ENCODE measurements at regions not wholly inside any gene's neighbourhood (a gene's known extent, or its start where the extent isn't known, plus 50 kb on each side); places are given as distances from the start of the nearest gene placed in this dataset.
"Not testable (repeated sequence)": the region's sequence is repeated elsewhere in the genome, so short reads cannot be mapped to it uniquely, and the experiment has no call there.

DNA sequence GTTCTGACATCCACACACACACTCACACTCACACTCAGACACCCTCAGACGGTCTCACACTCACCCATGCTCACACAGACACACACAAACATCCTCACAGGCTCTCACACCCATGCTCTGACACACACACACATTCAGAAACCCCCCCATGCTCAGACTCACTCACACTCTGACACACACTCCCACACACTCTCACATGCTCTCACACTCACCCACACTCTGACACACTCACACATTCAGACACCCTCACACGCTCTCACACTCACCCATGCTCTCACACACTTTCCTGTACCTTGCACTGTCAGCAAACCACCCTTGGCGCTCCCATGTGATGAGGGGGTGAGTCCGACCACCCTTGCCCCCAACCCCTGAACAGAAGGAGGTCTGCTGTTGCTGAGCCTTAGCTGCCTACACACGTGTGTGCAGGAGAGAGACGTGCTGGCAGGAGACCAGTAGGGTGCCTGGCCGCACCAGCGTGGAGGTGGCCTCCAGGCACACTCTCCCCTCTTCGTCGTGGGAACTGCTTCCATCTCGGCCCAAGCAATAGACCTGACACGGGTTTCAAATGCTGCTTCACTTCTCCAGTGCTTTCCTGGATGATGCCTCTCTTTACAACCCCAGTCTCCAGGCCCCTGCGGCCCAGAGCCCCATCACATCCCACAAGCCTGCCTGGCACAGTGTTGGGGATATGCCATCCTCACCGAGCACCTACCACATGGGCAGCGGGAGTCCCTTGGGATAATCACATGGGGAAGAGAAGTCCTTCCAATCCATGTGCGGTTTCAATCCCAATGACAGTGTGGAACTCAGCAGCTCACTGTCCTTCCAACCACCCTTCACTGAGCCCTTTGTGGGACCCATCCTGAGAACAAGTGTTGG is 267.8 kb upstream of the FOXF1 start:
- no peak for FAIRE-seq

DNA sequence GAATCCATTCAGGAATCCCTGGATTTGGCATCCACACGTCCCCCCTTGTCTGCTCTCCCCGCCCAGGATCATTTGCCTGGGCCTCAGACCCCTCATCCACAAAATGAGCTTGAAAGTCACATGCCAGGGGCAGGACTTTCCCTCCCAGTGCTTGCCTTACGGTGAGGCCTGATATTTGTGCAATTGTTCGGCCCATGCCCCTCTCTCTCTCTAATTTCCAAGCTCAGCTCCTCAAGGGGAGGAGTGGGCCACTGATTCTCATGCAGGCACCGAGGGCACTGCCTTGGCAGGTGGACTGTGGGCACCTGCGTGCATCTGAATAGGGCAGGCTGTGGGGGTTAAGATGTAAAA is 267.2 kb upstream of the FOXF1 start:
- no peak for FAIRE-seq

DNA sequence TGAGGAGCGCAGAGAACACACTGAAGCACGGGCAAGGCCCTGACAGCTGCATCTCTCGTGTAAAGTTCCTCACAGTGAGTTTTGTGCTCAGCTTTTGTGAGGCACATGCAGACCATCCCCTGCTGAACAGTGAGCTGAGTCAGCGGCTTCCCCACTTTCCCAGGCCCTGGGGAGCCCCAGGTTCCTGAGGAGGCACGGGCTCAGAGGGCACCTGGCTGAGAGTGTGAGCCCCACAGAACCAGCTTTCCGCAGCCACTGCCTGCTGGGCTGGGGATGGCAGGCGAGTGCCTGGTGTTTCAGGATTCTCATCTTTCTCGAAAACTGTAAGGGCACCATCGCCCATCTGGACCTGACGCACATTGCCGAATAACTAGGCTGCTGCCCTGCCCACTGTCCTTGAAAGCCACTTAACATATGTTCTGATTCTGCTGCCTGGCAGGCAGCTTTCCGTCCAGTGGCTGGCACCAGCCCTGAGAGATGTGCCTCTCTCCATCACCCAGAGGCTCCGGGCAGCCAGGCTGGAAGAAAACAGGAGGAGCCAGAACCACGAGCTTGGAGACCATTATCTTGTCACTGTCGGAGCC is 266.7 kb upstream of the FOXF1 start:
- no peak for FAIRE-seq

DNA sequence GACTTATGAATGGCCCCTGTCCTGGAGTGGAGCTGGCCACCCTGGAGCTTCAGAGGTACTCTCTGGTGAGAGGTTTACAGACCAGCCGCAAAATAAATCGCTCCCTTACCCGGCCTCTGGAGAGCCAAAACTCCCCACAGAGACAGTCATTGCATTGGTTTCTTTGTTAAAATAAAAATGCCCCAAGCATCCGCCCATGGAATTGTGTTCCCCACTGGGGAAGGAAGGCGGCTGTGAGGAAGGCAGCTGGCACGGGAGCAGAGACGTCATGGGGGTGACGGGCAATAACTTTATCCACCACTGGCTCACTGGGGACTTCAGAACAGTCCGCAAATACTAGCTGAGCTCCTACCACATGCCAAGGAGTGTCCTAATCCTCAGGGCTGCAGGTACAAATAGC is 266.2 kb upstream of the FOXF1 start:
- no peak for FAIRE-seq

DNA sequence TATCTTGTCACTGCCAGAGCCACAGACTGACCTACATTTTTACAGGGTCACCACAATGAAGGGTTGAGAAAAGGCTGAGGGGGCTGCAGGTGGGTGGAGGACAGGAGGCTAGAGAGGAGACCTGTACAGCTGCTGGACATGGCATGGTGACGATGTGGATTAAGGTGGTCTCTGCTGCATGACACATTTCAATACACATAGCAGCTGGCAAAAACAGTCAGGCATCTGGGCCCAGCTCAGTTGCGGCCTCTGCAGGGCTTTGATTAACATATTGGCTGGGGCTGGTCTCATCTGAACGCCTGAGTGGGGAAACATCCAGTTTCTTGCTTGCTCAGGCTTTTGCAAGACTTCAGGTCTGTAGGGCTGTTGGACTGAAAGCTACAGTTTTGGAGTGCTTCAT is 265.4 kb upstream of the FOXF1 start:
- FAIRE-seq, result no peak

DNA sequence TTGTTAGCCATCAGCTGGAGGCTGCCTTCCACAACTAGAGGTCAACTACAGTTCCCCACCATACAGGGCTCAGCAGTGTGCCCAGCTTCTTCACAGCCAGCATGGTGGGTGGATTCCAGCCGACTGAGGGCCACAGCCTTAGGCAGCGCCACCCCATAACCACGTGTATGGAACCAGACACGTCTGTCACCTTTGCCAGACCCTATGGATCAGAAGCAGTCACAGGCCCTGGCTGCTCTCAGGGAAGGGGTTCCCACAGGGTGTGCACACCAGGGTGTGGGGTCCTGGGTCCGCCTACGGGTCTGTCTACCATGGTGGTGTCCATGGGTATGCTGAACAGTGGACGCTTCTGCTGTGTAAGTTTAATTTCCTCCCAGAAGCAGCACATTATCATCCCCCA is 265.0 kb upstream of the FOXF1 start:
- no peak for FAIRE-seq

DNA sequence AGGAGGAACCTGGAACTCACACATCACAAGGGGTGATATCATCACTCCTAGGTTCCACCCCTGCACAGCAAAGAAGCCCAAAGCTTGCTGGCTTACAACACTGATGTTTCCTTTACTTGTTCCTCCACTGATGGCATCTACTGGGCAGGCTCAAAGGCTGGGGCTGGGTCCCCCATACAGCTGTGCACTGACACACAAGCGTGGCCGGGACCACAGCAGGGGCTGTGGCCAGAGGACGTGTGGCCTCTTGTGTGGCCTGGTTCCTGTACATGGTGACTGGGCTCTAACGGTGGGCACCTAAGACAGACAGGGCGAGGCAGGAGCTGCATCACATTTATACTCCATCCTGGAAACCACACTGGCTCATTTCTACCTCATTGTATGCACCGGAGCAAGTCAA is 264.4 kb upstream of the FOXF1 start:
- FAIRE-seq, result no peak

DNA sequence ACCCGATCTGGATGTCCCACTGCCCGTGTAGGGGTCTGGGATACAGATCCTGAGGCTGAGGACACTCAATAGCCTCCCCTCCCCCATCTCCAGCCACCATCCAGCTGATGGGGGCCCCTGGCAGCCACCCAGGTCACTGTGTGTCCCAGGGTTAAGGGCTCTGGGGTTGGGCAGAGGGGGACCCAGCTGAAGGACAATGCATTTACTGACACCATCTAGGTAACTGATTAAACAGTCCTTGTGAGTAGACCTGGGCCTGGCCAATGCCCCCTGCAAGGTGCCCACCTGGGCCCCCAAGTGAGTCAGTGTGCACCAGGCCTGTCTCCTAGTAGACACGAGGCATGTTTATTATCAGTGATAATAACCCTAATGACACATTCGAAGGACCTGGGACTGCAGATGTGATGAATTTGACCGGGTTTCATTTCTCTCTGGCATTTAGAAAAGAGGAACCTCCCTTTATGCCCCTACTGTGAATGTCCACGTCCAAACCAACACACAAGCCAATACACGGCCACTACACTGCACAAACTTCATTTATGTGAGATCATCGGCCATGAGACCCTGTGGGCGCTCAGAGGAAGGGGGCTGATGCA is 261.9 kb upstream of the FOXF1 start:
- FAIRE-seq, result no peak

DNA sequence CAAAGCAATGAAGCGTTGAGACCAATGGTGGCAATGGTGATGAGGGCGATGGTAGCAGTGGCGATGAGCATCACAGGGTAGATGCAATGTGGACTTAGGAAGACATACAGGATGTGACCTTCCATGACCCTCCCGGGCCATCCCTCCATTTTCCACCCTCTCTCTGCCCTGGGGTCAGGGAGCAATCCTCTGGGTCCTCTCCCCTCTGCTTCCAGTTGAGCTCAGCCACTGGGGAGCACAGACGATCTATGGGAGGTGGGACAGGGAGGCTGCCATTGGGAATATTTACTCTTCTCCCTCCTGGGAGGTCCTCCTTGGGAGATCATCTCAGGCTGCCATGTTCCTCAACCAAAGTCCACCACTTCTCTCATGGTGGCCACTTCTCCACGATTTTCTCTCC is 260.7 kb upstream of the FOXF1 start:
- FAIRE-seq, result no peak

DNA sequence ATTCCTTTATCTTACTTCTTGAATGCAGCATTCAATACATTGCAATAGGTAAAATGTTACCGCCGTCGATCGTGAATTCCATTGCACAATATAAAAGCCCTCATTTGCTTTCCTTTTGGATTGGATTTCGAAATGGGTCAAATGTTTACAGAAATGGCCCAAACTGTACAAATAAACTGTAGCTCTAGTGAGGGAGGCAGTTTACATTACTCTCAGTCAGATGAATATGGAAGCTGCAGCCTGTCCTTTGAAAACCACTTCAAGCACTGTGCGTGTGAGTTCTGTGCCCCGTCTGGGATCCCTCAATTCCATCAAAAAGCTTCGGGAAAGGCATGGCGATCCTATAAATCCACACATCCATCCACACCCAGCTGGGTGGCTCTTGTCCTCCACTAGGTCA is 258.6 kb upstream of the FOXF1 start:
- no peak for FAIRE-seq

DNA sequence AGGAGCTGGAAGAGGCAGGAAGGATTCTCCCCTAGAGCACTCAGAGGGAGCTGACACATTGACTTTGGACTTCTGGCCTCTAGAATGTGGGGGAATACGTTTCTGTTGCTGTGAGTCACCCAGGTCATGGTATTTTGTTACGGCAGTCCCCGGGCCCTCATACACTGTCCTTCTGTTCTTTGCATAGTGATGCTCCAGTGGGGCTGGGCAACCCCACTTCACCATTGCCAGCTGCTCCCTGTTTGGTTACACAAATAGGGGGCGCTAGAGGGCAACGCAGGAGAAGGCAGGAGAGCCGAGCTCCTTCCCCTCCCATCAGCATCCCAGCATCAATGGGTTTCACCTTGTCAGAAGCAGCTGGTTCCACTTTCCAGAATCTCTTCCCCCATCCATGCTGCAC is 257.7 kb upstream of the FOXF1 start:
- FAIRE-seq, result no peak

DNA sequence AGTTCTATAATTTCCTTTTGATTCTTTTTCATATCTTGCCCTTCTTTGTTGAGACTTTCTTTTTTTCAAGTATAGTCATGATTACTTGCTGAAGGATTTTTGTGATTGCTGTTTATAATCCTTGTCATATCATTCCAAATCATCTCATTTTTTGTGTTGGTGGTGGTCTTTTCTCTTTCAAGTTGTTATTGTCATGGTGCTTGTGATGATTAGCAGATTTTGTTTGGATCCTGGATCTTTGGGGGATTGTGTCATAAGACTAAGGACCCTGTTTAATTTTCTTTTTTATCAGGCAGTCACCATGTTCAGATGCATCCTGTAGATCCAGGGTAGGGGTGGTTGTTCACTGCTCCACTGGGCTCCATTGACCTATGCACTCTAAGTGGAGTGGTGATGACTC is 254.4 kb upstream of the FOXF1 start:
- no peak for FAIRE-seq

DNA sequence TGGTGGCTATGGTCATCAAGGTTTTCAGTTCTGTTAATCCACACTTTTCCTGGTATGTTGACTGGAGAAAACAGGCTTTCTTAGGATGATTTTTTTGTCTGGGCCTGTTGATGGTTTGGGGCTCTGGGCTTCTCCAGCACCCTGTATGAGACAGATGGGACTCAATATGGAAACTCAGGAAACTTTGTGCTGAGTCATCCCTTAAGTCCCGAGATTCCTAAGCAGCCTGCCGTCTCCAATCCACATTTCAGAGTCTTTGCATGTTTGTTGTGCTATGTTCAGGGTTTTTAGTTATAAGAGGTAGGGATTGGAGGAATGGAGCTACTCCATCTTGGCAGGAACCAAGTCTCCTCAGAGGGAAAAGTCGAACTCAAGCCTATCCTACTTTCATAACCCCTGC is 253.3 kb upstream of the FOXF1 start:
- no peak for FAIRE-seq

DNA sequence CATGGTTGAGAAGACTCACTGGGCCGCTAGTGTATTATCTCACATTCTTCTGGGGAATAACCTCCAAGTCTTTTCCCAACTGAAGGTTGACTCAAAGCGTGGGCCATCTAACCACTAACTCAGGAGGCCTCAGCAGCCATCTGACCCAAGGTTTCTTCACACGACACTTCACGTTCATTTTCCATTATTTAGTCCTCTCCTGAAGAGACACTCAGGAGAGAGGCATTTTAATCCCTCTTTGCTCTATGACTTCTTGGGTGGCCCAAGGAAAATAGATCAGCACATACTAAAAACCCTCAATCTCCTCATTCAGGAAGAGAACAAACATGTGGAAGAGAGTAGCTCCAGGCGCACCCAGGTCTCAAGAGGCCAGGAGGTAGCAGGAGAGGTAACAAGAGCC is 252.8 kb upstream of the FOXF1 start:
- FAIRE-seq, result no peak

DNA sequence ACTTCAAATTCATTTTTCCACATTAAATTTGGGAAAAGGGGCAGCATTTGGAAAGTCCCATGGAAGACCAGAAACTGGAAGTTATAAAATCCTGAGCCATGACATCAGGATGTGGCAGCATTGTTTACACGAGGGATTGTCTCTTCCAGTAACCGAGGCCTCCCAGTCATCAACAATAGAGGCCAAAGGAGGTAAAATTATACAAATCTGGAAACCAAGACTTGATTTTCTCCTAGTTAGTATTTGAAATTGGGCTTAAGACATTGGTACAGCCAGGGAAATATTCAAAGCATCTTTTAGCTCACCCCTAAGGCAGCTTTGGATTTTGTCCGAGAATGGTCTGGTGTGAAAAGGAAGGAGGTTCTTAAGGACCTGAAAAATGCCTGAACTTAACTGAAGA is 251.6 kb upstream of the FOXF1 start:
- FAIRE-seq, result no peak

DNA sequence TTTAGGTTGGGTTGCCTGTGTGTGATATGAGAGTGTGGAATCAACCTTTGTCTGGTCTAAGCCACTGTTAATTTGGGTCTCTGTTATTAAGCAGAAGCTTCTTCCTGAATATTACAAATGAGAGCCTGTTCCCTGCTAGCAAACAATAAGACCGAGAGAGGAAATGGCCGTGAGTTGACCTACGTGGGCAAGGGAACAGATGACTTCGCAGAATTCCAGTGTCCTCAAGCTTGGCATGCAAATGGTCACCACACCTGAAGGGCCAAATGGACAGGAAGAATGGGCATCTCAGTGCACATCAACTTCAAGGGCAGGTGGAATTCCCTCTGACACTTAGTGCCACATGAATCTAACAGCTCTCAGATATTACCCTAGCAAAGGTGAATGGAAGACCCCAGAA is 250.8 kb upstream of the FOXF1 start:
- FAIRE-seq, result no peak

DNA sequence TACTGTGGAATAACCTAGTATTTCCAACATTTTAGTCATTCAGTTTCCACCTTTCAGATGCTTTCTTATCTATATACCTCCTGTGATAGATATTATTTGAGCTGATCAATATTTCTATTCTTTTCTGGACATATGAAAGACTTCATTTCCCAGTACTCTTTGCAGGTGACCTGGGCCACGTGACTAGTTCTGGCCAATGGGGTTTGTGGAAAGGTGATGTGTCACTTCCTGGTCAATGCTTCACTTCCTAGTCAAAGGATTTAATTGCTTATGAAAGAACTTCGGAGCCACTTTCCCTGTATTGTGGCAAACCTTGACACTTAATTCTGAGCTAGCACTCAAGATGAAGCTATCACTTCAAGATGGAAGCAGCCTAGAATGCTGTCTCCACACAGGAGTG is 248.9 kb upstream of the FOXF1 start:
- no peak for FAIRE-seq

DNA sequence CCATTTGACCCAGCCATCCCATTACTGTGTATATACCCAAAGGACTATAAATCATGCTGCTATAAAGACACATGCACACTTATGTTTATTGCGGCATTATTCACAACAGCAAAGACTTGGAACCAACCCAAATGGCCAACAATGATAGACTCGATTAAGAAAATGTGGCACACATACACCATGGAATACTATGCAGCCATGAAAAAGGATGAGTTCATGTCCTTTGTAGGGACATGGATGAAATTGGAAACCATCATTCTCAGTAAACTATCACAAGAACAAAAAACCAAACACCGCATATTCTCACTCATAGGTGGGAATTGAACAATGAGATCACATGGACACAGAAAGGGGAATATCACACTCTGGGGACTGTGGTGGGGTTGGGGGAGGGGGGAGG is 242.7 kb upstream of the FOXF1 start:
- not testable (repeated sequence) for FAIRE-seq

DNA sequence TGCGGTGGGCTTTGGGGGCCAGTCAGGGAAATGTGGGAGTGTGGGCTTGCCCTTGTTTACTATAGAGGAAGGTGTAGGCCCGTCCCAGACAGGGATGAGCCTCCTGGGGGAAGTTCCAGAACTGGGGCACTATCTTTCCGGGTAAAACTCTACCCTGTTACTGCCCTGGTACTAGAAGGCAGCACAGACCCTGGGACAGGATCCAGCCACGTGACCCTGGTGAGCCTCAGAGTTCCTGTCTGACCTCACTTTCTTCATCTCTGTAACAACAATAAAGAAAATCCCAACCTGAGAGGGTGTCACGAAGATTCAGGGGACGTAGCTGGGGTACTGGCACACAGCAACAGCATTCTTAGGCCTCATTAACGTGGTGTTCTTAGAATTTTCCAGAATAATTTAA is 239.6 kb upstream of the FOXF1 start:
- FAIRE-seq, result no peak

DNA sequence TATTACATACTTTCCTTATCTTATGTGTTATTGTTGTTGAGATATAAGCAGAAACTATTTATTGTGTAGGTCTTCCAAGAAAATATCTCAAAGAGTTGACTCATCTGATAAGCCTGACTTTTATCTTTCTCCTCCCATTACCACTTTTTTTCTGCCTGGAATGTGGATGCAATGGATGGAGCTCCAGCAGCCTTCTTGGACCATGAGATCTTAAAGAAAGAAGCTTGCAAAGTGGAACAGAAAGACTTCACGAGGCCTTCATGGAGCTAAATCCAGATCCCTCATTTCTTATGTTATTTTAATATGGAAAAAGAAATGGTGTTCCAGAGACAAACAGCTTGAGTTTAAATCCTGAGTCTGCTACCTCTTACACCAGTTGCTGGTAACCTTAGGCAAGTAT is 237.6 kb upstream of the FOXF1 start:
- no peak for FAIRE-seq

DNA sequence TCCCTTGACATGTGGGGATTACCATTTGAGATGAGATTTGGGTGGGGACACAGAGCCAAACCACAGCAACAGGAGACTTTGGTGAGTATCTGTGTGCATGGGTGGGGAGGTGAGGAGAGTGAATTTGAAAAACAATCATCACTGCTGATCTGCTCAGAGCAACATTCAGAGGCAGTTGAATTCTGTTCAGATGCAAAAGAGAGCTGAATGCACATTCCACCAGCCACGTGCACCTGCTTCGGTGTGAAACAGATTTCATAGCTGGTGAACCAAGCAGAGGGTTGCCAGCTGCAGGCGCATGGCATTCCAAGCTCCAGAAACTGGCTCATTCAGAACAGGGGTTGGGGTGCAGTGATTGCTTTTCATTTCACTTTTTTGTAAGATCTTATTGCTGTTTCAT is 233.1 kb upstream of the FOXF1 start:
- FAIRE-seq, result no peak

DNA sequence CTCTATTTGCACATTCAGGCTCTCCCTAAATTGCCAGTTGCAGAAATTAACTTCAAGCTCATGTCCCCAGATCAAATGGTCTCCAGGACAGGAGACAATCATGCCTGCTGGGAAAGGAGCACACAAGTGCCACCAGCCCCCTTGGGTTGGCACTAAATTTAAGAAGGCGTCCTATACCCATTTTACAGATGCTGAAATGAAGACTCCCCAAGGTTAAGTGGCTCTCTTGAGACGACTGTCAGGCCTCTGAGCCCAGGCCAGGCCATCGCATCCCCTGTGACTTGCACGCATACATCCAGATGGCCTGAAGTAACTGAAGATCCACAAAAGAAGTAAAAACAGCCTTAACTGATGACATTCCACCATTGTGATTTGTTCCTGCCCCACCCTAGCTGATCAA is 232.5 kb upstream of the FOXF1 start:
- FAIRE-seq, result not testable (repeated sequence)

DNA sequence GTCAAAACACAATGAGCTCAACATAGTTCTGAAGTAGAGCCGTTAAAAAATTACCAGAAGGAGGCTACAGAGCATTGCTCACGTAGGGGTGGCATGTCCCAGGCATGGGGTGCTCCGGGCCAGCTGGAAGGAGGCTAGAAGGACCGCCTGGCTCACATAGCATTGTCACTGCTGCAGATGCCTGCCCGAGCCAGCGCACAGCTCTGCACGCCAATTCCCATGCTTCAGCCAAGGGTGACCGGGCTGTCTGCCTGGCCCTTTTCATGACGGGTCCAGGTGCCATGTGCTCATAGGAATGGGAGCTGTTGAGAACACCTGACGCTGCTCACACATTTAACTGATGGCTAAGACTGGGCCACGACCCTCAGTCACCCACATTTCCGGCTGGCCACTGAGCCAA is 228.9 kb upstream of the FOXF1 start:
- no peak for FAIRE-seq

DNA sequence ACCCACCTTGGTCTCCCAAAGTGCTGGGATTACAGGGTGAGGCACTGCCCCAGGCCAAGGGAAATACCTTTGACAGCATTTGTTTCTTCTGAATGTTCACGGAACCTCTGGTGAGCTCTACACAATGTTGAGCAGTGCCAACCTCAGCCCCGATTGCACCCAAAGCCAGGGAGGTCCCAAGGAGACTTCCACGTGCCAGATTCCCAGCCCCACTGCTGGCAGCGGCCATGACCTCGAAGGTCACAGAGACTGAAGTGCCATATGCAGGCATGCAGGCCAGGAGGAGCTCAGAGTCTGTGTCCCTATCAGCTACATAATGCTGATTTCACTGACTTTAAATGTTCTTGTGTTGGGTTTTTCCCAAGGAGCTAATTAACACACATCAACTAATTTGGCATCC is 226.4 kb upstream of the FOXF1 start:
- no peak for FAIRE-seq

DNA sequence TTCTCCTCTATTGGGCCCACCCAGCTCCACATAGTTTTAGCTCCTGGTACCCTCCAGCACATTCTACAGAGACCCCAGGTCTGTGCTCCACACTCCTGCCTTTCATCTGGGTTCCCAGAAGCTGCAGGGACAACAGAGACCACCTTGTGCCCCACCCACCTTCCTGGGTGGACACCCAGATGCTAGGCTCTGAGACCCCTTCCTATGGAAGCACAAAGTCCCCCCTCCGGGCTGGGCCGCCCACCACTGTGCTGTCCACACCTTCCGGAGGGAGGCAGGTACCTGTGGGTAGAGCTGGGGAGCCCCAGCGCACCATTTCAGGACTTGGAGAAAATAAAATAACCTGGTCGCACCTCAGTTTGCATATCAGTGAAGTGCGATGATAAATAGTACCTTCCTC is 224.9 kb upstream of the FOXF1 start:
- FAIRE-seq, result no peak
